ENCODE measurements at regions not wholly inside any gene's neighbourhood (a gene's known extent, or its start where the extent isn't known, plus 50 kb on each side); places are given as distances from the start of the nearest gene placed in this dataset.

DNA sequence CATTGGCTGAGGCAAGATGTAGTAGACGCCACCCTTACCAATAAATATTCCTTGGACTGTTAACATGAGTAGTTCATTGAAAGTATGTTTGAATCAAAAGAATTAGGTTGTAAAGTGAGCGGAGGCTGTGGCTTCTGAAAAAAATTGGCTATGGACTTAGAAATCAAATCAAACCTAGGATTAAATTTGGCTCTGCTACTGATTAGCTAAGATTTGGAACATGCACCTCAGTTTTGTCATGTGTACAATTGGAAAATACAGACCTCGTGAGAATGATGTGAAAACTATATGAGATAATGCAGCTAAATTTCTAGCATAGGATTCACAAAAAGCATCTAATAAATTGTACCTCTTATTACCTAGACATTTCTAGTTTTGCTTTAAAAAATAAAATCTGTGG lies 85.3 kb upstream of the USP25 start:
- DNase-seq (ENCODE audit: low spot score) = no peak
- TF ChIP-seq, protein P1, sequence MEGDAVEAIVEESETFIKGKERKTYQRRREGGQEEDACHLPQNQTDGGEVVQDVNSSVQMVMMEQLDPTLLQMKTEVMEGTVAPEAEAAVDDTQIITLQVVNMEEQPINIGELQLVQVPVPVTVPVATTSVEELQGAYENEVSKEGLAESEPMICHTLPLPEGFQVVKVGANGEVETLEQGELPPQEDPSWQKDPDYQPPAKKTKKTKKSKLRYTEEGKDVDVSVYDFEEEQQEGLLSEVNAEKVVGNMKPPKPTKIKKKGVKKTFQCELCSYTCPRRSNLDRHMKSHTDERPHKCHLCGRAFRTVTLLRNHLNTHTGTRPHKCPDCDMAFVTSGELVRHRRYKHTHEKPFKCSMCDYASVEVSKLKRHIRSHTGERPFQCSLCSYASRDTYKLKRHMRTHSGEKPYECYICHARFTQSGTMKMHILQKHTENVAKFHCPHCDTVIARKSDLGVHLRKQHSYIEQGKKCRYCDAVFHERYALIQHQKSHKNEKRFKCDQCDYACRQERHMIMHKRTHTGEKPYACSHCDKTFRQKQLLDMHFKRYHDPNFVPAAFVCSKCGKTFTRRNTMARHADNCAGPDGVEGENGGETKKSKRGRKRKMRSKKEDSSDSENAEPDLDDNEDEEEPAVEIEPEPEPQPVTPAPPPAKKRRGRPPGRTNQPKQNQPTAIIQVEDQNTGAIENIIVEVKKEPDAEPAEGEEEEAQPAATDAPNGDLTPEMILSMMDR (IDR thresholded peaks at IDR 0.05; ENCODE audit: extremely low read depth, missing control alignments) = no peak

DNA sequence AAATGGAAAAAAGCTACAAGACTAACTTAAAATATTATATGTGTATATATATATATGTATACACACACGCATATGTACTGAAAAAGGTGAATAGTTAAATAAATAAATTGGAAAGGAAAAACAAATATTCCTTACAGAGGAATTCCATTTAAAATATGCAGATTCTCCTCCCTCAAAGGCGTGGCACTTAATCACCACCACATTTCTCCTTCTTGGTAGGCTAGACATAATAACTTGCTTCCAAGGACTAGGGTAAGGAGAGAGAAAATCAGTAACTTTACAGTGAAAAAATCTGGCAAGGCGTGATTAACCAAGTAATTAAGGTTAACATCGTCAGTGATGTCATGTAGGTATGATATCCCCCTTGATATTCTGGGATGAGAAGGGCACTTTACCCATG lies 84.0 kb upstream of the USP25 start:
- TF ChIP-seq, protein P1 (IDR thresholded peaks at IDR 0.05; ENCODE audit: extremely low read depth, missing control alignments) = no peak
- no peak for DNase-seq (ENCODE audit: low spot score)

DNA sequence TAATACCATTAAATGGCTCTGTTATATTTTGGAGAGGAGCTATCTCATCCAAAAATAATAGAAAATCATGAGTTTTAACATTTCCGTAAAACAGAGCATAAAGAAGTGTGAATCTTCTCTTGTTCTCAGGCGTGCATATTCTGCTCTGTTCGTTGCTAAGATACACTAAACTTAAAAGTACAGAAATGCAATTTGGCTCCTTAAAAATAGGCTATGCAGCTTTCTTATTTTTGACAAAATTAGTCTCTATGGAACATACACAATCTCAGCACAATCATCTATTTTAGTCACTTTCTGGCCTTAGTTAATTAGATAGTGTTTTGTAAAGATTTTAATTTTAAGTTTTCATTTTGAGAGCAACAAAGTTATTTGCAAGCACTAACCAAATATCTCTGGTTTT lies 79.0 kb upstream of the USP25 start:
- no peak for DNase-seq (ENCODE audit: low spot score)
- TF ChIP-seq, protein P1 (IDR thresholded peaks at IDR 0.05; ENCODE audit: extremely low read depth, missing control alignments) = no peak

GRCh38 chr21:15651172-15651571 lies 78.6 kb upstream of the USP25 start:
- TF ChIP-seq, protein P1 (IDR thresholded peaks at IDR 0.05; ENCODE audit: extremely low read depth, missing control alignments) = no peak
- DNase-seq (ENCODE audit: low spot score) = no peak

GRCh38 chr21:15653710-15654109 lies 76.1 kb upstream of the USP25 start:
- TF ChIP-seq, protein P1 (IDR thresholded peaks at IDR 0.05; ENCODE audit: extremely low read depth, missing control alignments) = no peak
- DNase-seq (ENCODE audit: low spot score) = no peak

DNA sequence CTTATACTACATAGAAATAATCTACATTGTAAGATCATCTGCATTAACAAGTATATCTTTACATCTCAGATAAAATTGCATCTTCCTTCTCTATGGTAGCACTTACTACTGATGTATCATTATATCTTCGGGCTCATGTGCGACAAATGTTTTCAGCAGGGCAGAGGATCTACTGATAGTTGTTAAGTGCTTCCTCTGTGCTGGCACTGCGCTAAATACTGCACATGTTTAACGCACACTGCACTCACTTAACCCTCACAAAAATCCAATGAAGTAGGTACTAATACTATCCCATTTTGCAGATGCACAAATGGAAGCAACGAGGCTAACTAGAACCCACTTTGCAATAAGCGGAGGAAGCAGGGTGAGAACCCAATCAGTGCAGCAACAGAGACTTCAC lies 75.6 kb upstream of the USP25 start:
- TF ChIP-seq, protein P1 (IDR thresholded peaks at IDR 0.05; ENCODE audit: extremely low read depth, missing control alignments) = no peak

DNA sequence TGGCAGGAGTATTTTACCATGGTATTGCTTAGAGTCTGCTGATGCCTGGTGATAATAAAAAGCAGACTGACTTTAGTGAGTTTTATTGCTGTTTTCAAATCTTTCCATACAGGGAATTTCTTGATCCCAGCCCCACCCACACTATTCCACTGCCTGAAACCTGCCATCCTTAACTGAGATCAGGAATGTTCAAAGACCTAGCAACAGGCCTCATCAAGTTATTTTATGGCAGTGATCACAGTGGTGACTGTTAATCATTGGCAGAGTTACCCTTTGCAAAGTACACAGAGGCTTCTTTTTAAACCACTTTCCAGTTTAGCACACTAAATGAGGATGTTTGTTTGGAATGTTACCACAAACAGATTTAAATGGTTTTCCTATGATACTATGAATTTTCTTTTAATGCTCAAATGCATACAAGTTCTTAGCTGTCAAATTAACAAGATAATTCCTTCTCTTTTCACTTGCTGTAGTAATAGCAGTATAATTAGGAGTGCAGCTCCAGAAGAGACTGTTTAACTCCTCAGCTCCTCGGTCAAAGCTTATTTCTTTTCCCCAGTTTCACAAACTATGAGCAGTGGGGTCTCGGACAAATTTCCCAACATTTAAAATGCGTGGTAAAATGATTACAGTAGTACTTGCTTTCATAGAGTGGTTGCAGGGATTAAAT lies 69.9 kb upstream of the USP25 start:
- TF ChIP-seq, protein P1 (IDR thresholded peaks at IDR 0.05; ENCODE audit: extremely low read depth, missing control alignments) = no peak
- no peak for DNase-seq (ENCODE audit: low spot score)

More for the DNA sequence above, 75.6 kb upstream of the USP25 start:
- DNase-seq (ENCODE audit: low spot score) = no peak

Data from GM20000 (cell line).